OCI-LY1 (cell line): ENCODE measurements at regions not wholly inside any gene's neighbourhood (a gene's known extent, or its start where the extent isn't known, plus 50 kb on each side); places are given as distances from the start of the nearest gene placed in this dataset.

Source experiments
- EZH2 ChIP-seq: fragments of 200-600 bp; sonication (generic), shearing (Covaris generic); IDR thresholded peaks from 2 replicates; pipeline ENCODE4 v1.8.0; 2017; ENCODE audit warnings: borderline replicate concordance, mixed run types, mild to moderate bottlenecking, antibody characterized with exemption, low read length, moderate library complexity, mixed read lengths
- TF ChIP-seq, protein P1 (sequence below): fragments of 200-600 bp; sonication (generic), shearing (Covaris generic); IDR thresholded peaks from 2 replicates; pipeline ENCODE4 v1.5.1; 2017; ENCODE audit warnings: mild to moderate bottlenecking, antibody characterized with exemption, low read length, moderate library complexity, mixed read lengths

GRCh38 chr10:2905851-2906250 lies 161.5 kb upstream of the PFKP start:
- TF ChIP-seq, protein P1, sequence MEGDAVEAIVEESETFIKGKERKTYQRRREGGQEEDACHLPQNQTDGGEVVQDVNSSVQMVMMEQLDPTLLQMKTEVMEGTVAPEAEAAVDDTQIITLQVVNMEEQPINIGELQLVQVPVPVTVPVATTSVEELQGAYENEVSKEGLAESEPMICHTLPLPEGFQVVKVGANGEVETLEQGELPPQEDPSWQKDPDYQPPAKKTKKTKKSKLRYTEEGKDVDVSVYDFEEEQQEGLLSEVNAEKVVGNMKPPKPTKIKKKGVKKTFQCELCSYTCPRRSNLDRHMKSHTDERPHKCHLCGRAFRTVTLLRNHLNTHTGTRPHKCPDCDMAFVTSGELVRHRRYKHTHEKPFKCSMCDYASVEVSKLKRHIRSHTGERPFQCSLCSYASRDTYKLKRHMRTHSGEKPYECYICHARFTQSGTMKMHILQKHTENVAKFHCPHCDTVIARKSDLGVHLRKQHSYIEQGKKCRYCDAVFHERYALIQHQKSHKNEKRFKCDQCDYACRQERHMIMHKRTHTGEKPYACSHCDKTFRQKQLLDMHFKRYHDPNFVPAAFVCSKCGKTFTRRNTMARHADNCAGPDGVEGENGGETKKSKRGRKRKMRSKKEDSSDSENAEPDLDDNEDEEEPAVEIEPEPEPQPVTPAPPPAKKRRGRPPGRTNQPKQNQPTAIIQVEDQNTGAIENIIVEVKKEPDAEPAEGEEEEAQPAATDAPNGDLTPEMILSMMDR = no peak
- no peak for TF ChIP-seq EZH2
